ENCODE measurements at regions not wholly inside any gene's neighbourhood (a gene's known extent, or its start where the extent isn't known, plus 50 kb on each side); places are given as distances from the start of the nearest gene placed in this dataset.

DNA sequence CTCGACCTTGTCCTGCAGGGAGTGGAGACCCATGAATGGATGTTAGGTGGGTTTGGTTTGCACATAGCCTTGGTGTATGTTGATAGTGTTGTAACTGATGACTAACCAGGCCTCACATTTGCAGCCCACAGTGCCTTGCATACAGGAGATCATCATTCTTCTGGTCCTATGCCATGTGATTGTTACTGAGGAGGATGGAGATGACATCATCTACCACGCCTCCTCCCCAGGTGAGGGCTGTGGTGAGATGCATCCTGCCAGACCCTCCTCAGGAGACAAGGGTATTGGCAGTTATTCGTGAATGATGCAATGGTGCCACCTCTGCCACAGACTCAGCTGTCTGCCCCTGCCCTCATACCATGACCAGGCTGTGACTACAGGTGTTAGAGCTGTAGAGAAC is 1294.1 kb downstream of the UQCRFS1 start:
- Histone ChIP-seq H3K36me3 (ENCODE audit: insufficient read depth, low read length) (no peaks in the 10 kb centered on the region), H3K4me3 (ENCODE audit: low read length, poor library complexity, severe bottlenecking) (no peak overlapping the region), H3K27me3 (ENCODE audit: insufficient read depth, low read length, poor library complexity, severe bottlenecking) (no peaks in the 10 kb centered on the region), H3K79me2 (ENCODE audit: insufficient read depth, low read length) (no peaks in the 10 kb centered on the region), H3K4me1 (ENCODE audit: insufficient read depth, low read length, poor library complexity, severe bottlenecking) (no peaks in the 10 kb centered on the region), H3F3A (ENCODE audit: low read depth) (no peaks in the 10 kb centered on the region), H2AFZ (ENCODE audit: low read length) (no peak overlapping the region), H4K20me1 (ENCODE audit: insufficient read depth, low read length, poor library complexity, severe bottlenecking) (no peaks in the 10 kb centered on the region), H3K4me2 (ENCODE audit: low read depth, low read length, poor library complexity, severe bottlenecking) (no peak overlapping the region), H3K9ac (ENCODE audit: low read depth, low read length, poor library complexity, severe bottlenecking) (no peak overlapping the region), H3K9me2 (replicated peaks; ENCODE audit: low read depth, low read length) (no peaks in the 10 kb centered on the region), H3K9me3 (ENCODE audit: insufficient read depth, low read depth, low read length) (peaks cover 4% of the 10 kb centered on the region; the same call in 1 of the 2 replicates)
- no peak for TF ChIP-seq EZH2phosphoT487 (IDR thresholded peaks at IDR 0.05; ENCODE audit: borderline replicate concordance)
- TF ChIP-seq, protein P1, sequence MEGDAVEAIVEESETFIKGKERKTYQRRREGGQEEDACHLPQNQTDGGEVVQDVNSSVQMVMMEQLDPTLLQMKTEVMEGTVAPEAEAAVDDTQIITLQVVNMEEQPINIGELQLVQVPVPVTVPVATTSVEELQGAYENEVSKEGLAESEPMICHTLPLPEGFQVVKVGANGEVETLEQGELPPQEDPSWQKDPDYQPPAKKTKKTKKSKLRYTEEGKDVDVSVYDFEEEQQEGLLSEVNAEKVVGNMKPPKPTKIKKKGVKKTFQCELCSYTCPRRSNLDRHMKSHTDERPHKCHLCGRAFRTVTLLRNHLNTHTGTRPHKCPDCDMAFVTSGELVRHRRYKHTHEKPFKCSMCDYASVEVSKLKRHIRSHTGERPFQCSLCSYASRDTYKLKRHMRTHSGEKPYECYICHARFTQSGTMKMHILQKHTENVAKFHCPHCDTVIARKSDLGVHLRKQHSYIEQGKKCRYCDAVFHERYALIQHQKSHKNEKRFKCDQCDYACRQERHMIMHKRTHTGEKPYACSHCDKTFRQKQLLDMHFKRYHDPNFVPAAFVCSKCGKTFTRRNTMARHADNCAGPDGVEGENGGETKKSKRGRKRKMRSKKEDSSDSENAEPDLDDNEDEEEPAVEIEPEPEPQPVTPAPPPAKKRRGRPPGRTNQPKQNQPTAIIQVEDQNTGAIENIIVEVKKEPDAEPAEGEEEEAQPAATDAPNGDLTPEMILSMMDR (conservative IDR thresholded peaks at IDR 0.05; ENCODE audit: low read length): no peak

DNA sequence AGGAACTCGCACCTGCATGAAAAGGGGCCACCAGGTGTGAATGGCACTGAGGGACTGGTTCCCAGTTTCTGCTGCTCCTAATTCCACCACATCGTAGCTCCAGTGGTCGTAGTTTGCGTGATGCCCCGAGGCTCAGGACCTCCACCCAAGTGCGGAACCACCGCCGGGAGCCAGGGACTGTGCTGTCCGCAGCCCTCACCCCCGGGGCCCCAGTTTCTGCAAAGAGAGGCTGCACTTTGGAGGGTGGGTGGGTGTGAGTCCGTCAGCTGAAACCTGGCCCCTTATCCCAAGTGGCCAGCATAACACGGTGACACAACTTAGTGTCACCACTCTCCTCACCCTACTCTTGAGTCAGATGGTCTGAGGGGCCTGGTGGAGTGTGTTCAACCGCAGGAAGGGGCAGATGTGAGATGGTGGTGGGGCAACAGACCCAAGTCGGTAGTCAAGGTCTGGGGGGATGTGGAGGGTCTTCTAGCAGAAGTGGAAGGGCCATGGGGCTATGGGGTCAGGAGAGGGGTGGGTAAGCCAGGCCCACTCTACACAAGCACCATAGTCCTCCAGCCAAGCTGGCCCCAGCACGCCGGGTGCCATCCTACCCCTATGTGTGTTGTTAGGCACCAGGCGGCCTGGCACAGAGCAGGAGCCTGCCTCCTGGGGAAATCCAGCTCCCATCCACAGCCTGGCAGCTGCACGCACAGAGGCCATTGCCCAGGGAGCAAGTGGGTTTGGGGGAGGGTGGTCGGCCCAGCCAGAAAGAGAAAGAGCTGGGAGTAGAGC is 1301.6 kb downstream of the UQCRFS1 start:
- no peaks in the 10 kb centered on the region for H3K9me2 ChIP-seq (replicated peaks; ENCODE audit: low read depth, low read length)
- no peaks in the 10 kb centered on the region for H4K20me1 ChIP-seq (ENCODE audit: insufficient read depth, low read length, poor library complexity, severe bottlenecking)
- no peak overlapping the region for H3K4me2 ChIP-seq (ENCODE audit: low read depth, low read length, poor library complexity, severe bottlenecking)
- no peaks in the 10 kb centered on the region for H3F3A ChIP-seq (ENCODE audit: low read depth)
- peaks cover 7% of the 10 kb centered on the region; the same call in 1 of the 2 replicates for H3K9me3 ChIP-seq (ENCODE audit: insufficient read depth, low read depth, low read length)
- H2AFZ ChIP-seq (ENCODE audit: low read length): no peak overlapping the region
- H3K4me1 ChIP-seq (ENCODE audit: insufficient read depth, low read length, poor library complexity, severe bottlenecking): no peaks in the 10 kb centered on the region
- H3K79me2 ChIP-seq (ENCODE audit: insufficient read depth, low read length): no peaks in the 10 kb centered on the region
- no peak overlapping the region for H3K9ac ChIP-seq (ENCODE audit: low read depth, low read length, poor library complexity, severe bottlenecking)
- no peaks in the 10 kb centered on the region for H3K27me3 ChIP-seq (ENCODE audit: insufficient read depth, low read length, poor library complexity, severe bottlenecking)
- no peak overlapping the region for H3K4me3 ChIP-seq (ENCODE audit: low read length, poor library complexity, severe bottlenecking)
- TF ChIP-seq, protein P1 (conservative IDR thresholded peaks at IDR 0.05; ENCODE audit: low read length): no peak
- TF ChIP-seq EZH2phosphoT487 (IDR thresholded peaks at IDR 0.05; ENCODE audit: borderline replicate concordance): no peak
- no peaks in the 10 kb centered on the region for H3K36me3 ChIP-seq (ENCODE audit: insufficient read depth, low read length)

GRCh38 chr19:27909861-27910260 is 1303.1 kb downstream of the UQCRFS1 start:
- H3K4me3 ChIP-seq (ENCODE audit: low read length, poor library complexity, severe bottlenecking): no peak overlapping the region
- peaks cover 10% of the 10 kb centered on the region; the same call in 1 of the 2 replicates for H3K9me3 ChIP-seq (ENCODE audit: insufficient read depth, low read depth, low read length)
- no peaks in the 10 kb centered on the region for H4K20me1 ChIP-seq (ENCODE audit: insufficient read depth, low read length, poor library complexity, severe bottlenecking)
- no peaks in the 10 kb centered on the region for H3K27me3 ChIP-seq (ENCODE audit: insufficient read depth, low read length, poor library complexity, severe bottlenecking)
- H2AFZ ChIP-seq (ENCODE audit: low read length): no peak overlapping the region
- H3K4me1 ChIP-seq (ENCODE audit: insufficient read depth, low read length, poor library complexity, severe bottlenecking): no peaks in the 10 kb centered on the region
- TF ChIP-seq EZH2phosphoT487 (IDR thresholded peaks at IDR 0.05; ENCODE audit: borderline replicate concordance): no peak
- TF ChIP-seq, protein P1 (conservative IDR thresholded peaks at IDR 0.05; ENCODE audit: low read length): no peak
- H3F3A ChIP-seq (ENCODE audit: low read depth): no peaks in the 10 kb centered on the region
- no peaks in the 10 kb centered on the region for H3K79me2 ChIP-seq (ENCODE audit: insufficient read depth, low read length)
- no peaks in the 10 kb centered on the region for H3K36me3 ChIP-seq (ENCODE audit: insufficient read depth, low read length)
- H3K9me2 ChIP-seq (replicated peaks; ENCODE audit: low read depth, low read length): no peaks in the 10 kb centered on the region
- H3K9ac ChIP-seq (ENCODE audit: low read depth, low read length, poor library complexity, severe bottlenecking): no peak overlapping the region
- no peak overlapping the region for H3K4me2 ChIP-seq (ENCODE audit: low read depth, low read length, poor library complexity, severe bottlenecking)

Measured in Loucy (cell line).